Endothelial cell of umbilical vein (primary cell): ENCODE measurements at regions not wholly inside any gene's neighbourhood (a gene's known extent, or its start where the extent isn't known, plus 50 kb on each side); places are given as distances from the start of the nearest gene placed in this dataset.

ENCODE experiments used
- BruUV-seq: library from RNA; stranded (reverse); fragments of 400-500 nt; replicated peaks from 2 replicates; lab custom pipeline; 2021; lab: Mats Ljungman, UMichigan
- CTCF ChIA-PET: fragments of 300-600, 350-600 bp; sonication (Branson Sonifier 250); formaldehyde crosslinking; loops from one replicate; lab custom pipeline; 2021; ENCODE audit warnings: antibody characterized with exemption, inconsistent platforms; lab: Charles Lee
- POLR2A ChIA-PET: fragments of 300-600, 350-600 bp; sonication (Branson Sonifier 250); formaldehyde crosslinking; loops from one replicate; lab custom pipeline; 2021; ENCODE audit warnings: antibody characterized with exemption, inconsistent platforms; lab: Charles Lee
- DNase-seq: peaks from one replicate; pipeline ENCODE4 v3.0.0-alpha.2; 2011; ENCODE audit warnings: low read depth, low spot score
- FAIRE-seq: peaks from 2 replicates; lab custom pipeline; 2011; peaks lifted over from hg19 to GRCh38; lab: Jason Lieb, UNC
- H2AFZ ChIP-seq: 2 replicates; pipeline ENCODE4 v1.6.0; 2012; ENCODE audit warnings: low read depth, low read length, control low read depth, inconsistent platforms
- H3K27ac ChIP-seq: 2 replicates; pipeline ENCODE4 v1.5.1; 2011; ENCODE audit warnings: low read depth, mild to moderate bottlenecking, control low read depth, low read length, moderate library complexity; ENCODE audit not compliant: insufficient read depth
- H3K27me3 ChIP-seq, 2 experiments: 2 replicates each; pipeline versions ENCODE4 v1.6.0 to v1.6.1; 2011; ENCODE audit warnings: low read length in 2 of 2, mixed read lengths in 1 of 2; ENCODE audit not compliant: control insufficient read depth in 2 of 2, insufficient read depth in 2 of 2
- H3K36me3 ChIP-seq, 2 experiments: 2 replicates in 1 of 2; 3 replicates in 1 of 2; pipeline ENCODE4 v1.5.1; 2011; ENCODE audit warnings: low read length in 2 of 2, mild to moderate bottlenecking in 1 of 2, moderate library complexity in 1 of 2; ENCODE audit not compliant: control insufficient read depth in 2 of 2, insufficient read depth in 2 of 2; ENCODE audit errors: extremely low read depth in 1 of 2
- H3K4me1 ChIP-seq: 3 replicates; pipeline ENCODE4 v1.5.1; 2011; ENCODE audit warnings: mild to moderate bottlenecking, low read length; ENCODE audit not compliant: control insufficient read depth, insufficient read depth; ENCODE audit errors: extremely low read depth
- H3K4me2 ChIP-seq: 2 replicates; pipeline ENCODE4 v1.6.1; 2011; ENCODE audit warnings: low read length, control low read depth, mixed read lengths; ENCODE audit not compliant: insufficient read depth
- H3K4me3 ChIP-seq, 3 experiments: fragments of 200-600 bp in 1 of 3; sonication (generic), shearing (Covaris generic) in 1 of 3; replicated peaks in 1 of 3; 2 replicates each; pipeline ENCODE4 v1.5.1; 2011 to 2016; ENCODE audit warnings: control low read depth in 3 of 3, low read length in 3 of 3, mild to moderate bottlenecking in 2 of 3, inconsistent platforms in 1 of 3, low read depth in 1 of 3, moderate library complexity in 1 of 3; ENCODE audit not compliant: insufficient read depth in 1 of 3
- H3K79me2 ChIP-seq: 2 replicates; pipeline ENCODE4 v1.6.0; 2012; ENCODE audit warnings: low read length, inconsistent platforms; ENCODE audit not compliant: control insufficient read depth, insufficient read depth
- H3K9ac ChIP-seq: replicated peaks from 2 replicates; pipeline ENCODE3; 2011; ENCODE audit warnings: low read length, control low read depth; ENCODE audit not compliant: insufficient read depth; ENCODE audit errors: extremely low read depth
- H3K9me1 ChIP-seq: replicated peaks from 3 replicates; pipeline ENCODE4 v1.6.0; 2011; ENCODE audit warnings: mild to moderate bottlenecking, low read length; ENCODE audit not compliant: control insufficient read depth, insufficient read depth; ENCODE audit errors: extremely low read depth
- H3K9me3 ChIP-seq: replicated peaks from 2 replicates; pipeline ENCODE4 v1.5.1; 2012; ENCODE audit warnings: low read length, inconsistent platforms; ENCODE audit not compliant: control insufficient read depth, insufficient read depth
- H4K20me1 ChIP-seq: replicated peaks from 2 replicates; pipeline ENCODE3; 2011; ENCODE audit warnings: mild to moderate bottlenecking, low read length; ENCODE audit not compliant: control insufficient read depth, insufficient read depth; ENCODE audit errors: extremely low read depth
- CTCF ChIP-seq, 2 donors: IDR thresholded peaks; 1 replicate in 1 of 2; 2 replicates in 1 of 2; pipeline ENCODE4 v1.5.1; 2011; ENCODE audit warnings: low read length in 2 of 2, mild to moderate bottlenecking in 2 of 2, moderate library complexity in 2 of 2, control low read depth in 1 of 2, inconsistent platforms in 1 of 2, low read depth in 1 of 2; ENCODE audit not compliant: insufficient read depth in 1 of 2; ENCODE audit errors: extremely low read depth in 1 of 2
- EZH2 ChIP-seq: IDR thresholded peaks from 2 replicates; pipeline ENCODE4 v1.6.1; 2012; ENCODE audit warnings: borderline replicate concordance, low read depth, mild to moderate bottlenecking, moderate library complexity, low read length, inconsistent platforms; ENCODE audit not compliant: severe bottlenecking
- FOS ChIP-seq: IDR thresholded peaks from 2 replicates; pipeline ENCODE4 v1.6.1; 2011; ENCODE audit warnings: mild to moderate bottlenecking, low read length, moderate library complexity, borderline replicate concordance; ENCODE audit not compliant: insufficient read depth
- GATA2 ChIP-seq: IDR thresholded peaks from 2 replicates; pipeline ENCODE4 v1.7.0; 2011; ENCODE audit warnings: low read depth, mild to moderate bottlenecking, moderate library complexity, mixed read lengths, low read length; ENCODE audit not compliant: insufficient read length, insufficient read depth
- JUN ChIP-seq: IDR thresholded peaks from 2 replicates; pipeline ENCODE4 v1.6.1; 2011; ENCODE audit warnings: borderline replicate concordance, low read depth; ENCODE audit not compliant: insufficient read length, insufficient read depth
- MAX ChIP-seq: IDR thresholded peaks from 2 replicates; pipeline ENCODE4 v1.6.1; 2011; ENCODE audit not compliant: insufficient read depth, insufficient read length
- MYC ChIP-seq: IDR thresholded peaks from one replicate; pipeline ENCODE4 v1.6.1; 2011; ENCODE audit warnings: mild to moderate bottlenecking, low read depth, low read length
- POLR2A ChIP-seq: IDR thresholded peaks from 2 replicates; pipeline ENCODE4 v1.6.1; 2012; ENCODE audit warnings: low read depth, mild to moderate bottlenecking, control low read depth, low read length
- POLR2AphosphoS5 ChIP-seq: IDR thresholded peaks from 2 replicates; pipeline ENCODE4 v1.6.1; 2012; ENCODE audit warnings: low read depth, mild to moderate bottlenecking, control low read depth, low read length, moderate library complexity; ENCODE audit not compliant: insufficient read depth
- dilution Hi-C: fragments of 300-500 bp; cut with MboI; formaldehyde crosslinking; loops from one replicate; pipeline ENCODE4 v1.15.0; 2019; ENCODE audit warnings: low sequenced_read_pairs; ENCODE audit not compliant: extremely low pct_ligation_motif_present
- intact Hi-C: fragments of 100-400 bp; cut with micrococcal nuclease; formaldehyde crosslinking; loops from one replicate; pipeline ENCODE4 v1.10.0; 2022

- FAIRE-seq (no peak), DNase-seq (peak; percentile 4)
- BruUV-seq: no TSS peak
- H3K9ac ChIP-seq: no peak overlapping the region
- TF ChIP-seq GATA2: no peak
- intact Hi-C loops: no loop called here
- dilution Hi-C loops: no loop called here
- ChIA-PET POLR2A (interaction anchor here (0.5 kb wide), 1 partner anchor 293 kb away, joined by 3 read pairs; the partner anchor contains the start of gene AHR), CTCF (interaction anchor here (0.7 to 1.4 kb wide), 5 partner anchors 14 to 641 kb away, joined by 3 to 5 read pairs (median 4); no protein-coding TSS in a partner anchor)
- H3K27me3 ChIP-seq: no peaks in the 10 kb centered on the region
- no peak overlapping the region for H3K4me3 ChIP-seq
- H3K9me3 ChIP-seq: no peaks in the 10 kb centered on the region
- no peak overlapping the region for H3K4me2 ChIP-seq
- no peak overlapping the region for H2AFZ ChIP-seq
- H3K9me1 ChIP-seq: no peaks in the 10 kb centered on the region
- no peaks in the 10 kb centered on the region for H3K36me3 ChIP-seq
- H3K27ac ChIP-seq: no peak overlapping the region
- no peaks in the 10 kb centered on the region for H3K4me1 ChIP-seq
- H3K79me2 ChIP-seq: no peaks in the 10 kb centered on the region
- H4K20me1 ChIP-seq: no peaks in the 10 kb centered on the region
Measured at GRCh38 chr7:17005271-17005670, 123.5 kb upstream of the AGR3 start.

GRCh38 chr7:17007841-17008240, 126.1 kb upstream of the AGR3 start:
- dilution Hi-C loops: no loop called here
- CTCF ChIA-PET: interaction anchor here (2.1 to 4.0 kb wide), 3 partner anchors 25 to 294 kb away, joined by 12 to 106 read pairs (median 33); no protein-coding TSS in a partner anchor
- Histone ChIP-seq H3K4me1 (peaks cover 3% of the 10 kb centered on the region), H3K4me2 (no peak overlapping the region), H3K36me3 (no peaks in the 10 kb centered on the region), H2AFZ (no peak overlapping the region), H3K9me3 (no peaks in the 10 kb centered on the region), H3K9ac (no peak overlapping the region), H3K27ac (no peak overlapping the region), H3K27me3 (no peaks in the 10 kb centered on the region), H3K79me2 (no peaks in the 10 kb centered on the region), H3K4me3 (no peak overlapping the region), H4K20me1 (no peaks in the 10 kb centered on the region), H3K9me1 (no peaks in the 10 kb centered on the region)
- no peak for TF ChIP-seq POLR2A
- no peak for TF ChIP-seq GATA2
- TF ChIP-seq FOS: no peak
- no peak for TF ChIP-seq JUN
- no peak for TF ChIP-seq MAX
- TF ChIP-seq CTCF (IDR thresholded peaks at IDR 0.05; ENCODE audit: extremely low read depth in 1 of 2, insufficient read depth in 1 of 2, low read depth in 1 of 2, low read length in 2 of 2): no peak
- TF ChIP-seq EZH2: no peak
- no peak for TF ChIP-seq POLR2AphosphoS5
- TF ChIP-seq MYC: no peak
- no TSS peak for BruUV-seq
- POLR2A ChIA-PET: no interaction called here
- FAIRE-seq (no peak), DNase-seq (no peak)
- intact Hi-C loops: loop anchor here (2.0 kb wide), 1 partner anchor 35 kb away; no protein-coding TSS in a partner anchor
